ENCODE measurements at regions not wholly inside any gene's neighbourhood (a gene's known extent, or its start where the extent isn't known, plus 50 kb on each side); places are given as distances from the start of the nearest gene placed in this dataset.

DNA sequence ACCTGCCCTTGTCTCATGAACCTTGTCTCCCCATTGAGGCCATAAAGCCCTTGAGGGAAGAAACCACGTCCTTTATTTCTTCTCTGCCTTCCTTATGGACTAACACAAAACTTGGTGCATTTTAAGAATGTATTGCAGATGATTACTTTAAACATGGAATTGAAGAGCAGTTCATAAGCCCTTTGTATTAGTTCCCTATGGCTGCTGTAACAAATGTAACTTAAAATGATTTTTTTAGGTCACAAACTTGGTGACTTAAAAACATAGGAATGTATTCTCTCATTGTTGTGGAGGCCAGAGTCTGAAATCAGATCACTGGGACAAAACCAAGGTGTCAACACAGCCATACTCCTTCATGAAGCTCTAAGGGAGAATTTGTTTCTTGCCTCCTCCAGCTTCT, 185.5 kb downstream of the PHLDA1 start:
- Histone ChIP-seq H3K27me3 (ENCODE audit: control insufficient read depth, insufficient read depth) (no peaks in the 10 kb centered on the region), H3K4me3 (ENCODE audit: low read length) (no peak overlapping the region), H3K27ac (ENCODE audit: low read length) (no peak overlapping the region), H3K9me3 (ENCODE audit: control insufficient read depth, low read length) (no peaks in the 10 kb centered on the region), H3K4me1 (ENCODE audit: control insufficient read depth, insufficient read depth, low read length) (no peaks in the 10 kb centered on the region)
- DNase-seq (no peak), ATAC-seq (no peak)
- intact Hi-C loops (cut with DNase I): no loop called here
- WGBS: 96% methylated on average over 1 of the region's 1 CpG

DNA sequence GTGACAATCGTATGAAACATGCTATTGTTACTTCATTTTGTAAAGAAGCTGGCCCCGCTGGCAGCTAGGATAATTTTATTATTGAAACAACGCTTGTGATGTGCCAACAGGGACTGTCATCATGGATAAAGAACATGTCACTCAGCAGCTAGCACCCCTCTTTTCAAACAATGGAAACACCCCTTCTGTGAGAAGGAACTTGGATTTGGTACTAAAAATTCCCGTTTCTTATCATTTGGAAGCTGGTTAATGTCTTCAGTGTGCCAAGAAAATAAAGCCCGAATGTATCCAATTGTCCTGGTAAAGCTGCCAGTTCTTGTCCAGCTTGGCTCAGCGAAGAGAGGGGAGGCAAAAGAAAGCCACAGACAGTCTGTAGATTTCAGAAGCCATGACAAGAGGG, 186.6 kb downstream of the PHLDA1 start:
- WGBS: 34% methylated on average over 6 of the region's 6 CpGs
- Histone ChIP-seq H3K9me3 (ENCODE audit: control insufficient read depth, low read length) (no peaks in the 10 kb centered on the region), H3K27me3 (ENCODE audit: control insufficient read depth, insufficient read depth) (no peaks in the 10 kb centered on the region), H3K27ac (ENCODE audit: low read length) (no peak overlapping the region), H3K4me3 (ENCODE audit: low read length) (no peak overlapping the region), H3K4me1 (ENCODE audit: control insufficient read depth, insufficient read depth, low read length) (no peaks in the 10 kb centered on the region)
- intact Hi-C loops (cut with DNase I): no loop called here
- ATAC-seq: peak; percentile 41 to 77
- DNase-seq: peak in 1 of 3 donors; percentile 53

DNA sequence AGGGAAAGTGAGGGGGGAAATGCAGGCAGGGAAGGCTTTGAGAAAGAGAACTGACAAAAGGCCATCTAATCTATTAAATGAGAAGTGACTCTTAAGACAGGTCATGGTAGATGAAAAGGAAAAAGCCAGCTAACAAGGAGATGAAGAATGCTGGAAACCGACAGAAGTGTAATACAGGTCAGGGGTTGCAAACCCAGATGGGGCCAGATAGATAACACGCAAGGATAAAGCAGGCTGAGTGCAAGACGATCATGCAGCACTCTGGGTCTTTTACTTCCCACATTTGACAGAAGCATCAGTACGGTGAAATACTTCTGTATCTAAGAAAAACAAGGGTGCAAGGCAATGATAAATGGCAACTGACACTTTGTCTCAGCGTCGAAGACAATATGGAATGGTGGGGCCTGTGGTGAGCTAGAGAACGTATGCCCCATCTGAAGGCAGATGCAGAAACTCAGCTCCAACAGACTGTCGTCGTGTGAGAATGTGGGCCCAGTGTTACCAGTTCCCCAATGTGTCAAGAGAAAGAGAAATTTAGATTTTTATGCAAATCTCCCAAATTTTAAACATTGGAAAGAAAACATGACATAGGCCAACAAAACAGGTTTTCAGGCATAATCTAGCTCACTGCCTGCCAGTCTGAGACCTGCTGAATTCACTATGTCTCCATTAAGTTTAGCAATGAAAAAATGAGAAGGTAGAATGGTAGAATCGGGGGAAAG, 187.4 kb downstream of the PHLDA1 start:
- Histone ChIP-seq H3K27me3 (ENCODE audit: control insufficient read depth, insufficient read depth) (no peaks in the 10 kb centered on the region), H3K4me1 (ENCODE audit: control insufficient read depth, insufficient read depth, low read length) (no peaks in the 10 kb centered on the region), H3K4me3 (ENCODE audit: low read length) (no peak overlapping the region), H3K9me3 (ENCODE audit: control insufficient read depth, low read length) (no peaks in the 10 kb centered on the region), H3K27ac (ENCODE audit: low read length) (no peak overlapping the region)
- 72% methylated on average over 10 of the region's 10 CpGs for WGBS
- intact Hi-C loops (cut with DNase I): no loop called here
- ATAC-seq (no peak), DNase-seq (no peak)

DNA sequence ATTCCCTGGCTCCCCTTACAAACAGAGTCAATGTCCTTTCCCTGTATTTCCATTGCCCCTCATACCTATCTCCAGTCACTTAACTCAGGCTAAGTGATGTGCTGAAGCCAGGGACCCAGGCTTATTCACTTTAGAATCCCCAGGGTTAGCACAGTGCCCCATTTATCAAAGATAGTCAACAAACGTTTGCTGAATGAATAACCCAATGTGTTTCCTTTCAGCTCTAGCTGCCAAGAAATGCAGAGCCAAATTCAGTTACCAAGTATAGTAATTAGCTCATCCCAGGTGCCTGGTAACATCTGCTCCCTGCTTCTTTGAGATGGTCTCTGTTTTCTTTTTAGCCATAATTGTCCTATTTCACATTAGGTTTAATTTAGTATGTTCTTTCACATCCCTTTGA, 189.5 kb downstream of the PHLDA1 start:
- H3K27me3 ChIP-seq (ENCODE audit: control insufficient read depth, insufficient read depth): no peaks in the 10 kb centered on the region
- no peak overlapping the region for H3K27ac ChIP-seq (ENCODE audit: low read length)
- no peak for ATAC-seq
- H3K4me3 ChIP-seq (ENCODE audit: low read length): no peak overlapping the region
- H3K4me1 ChIP-seq (ENCODE audit: control insufficient read depth, insufficient read depth, low read length): no peaks in the 10 kb centered on the region
- no peaks in the 10 kb centered on the region for H3K9me3 ChIP-seq (ENCODE audit: control insufficient read depth, low read length)
- intact Hi-C loops (cut with DNase I): no loop called here
- DNase-seq: no peak
- 16% methylated on average over 1 of the region's 1 CpG for WGBS

DNA sequence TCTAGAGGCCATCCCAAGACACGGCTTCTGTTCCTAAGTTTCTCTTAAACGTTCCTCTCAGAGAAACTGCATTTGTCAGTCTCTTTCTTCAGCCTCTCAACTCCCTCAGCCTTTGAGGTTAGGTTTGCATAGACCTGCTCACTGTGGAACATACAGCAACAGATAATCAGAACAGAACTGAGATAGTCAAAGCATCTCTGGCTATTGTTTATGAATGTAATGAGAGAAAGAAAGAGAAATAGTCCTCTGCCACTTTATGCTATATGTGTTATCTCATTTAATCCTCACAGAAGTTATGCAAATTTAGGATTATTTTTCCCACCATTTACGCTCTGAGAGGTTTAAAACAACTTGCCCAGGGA, 190.6 kb downstream of the PHLDA1 start:
- H3K4me1 ChIP-seq (ENCODE audit: control insufficient read depth, insufficient read depth, low read length): no peaks in the 10 kb centered on the region
- WGBS: 95% methylated on average over 3 of the region's 3 CpGs
- intact Hi-C loops (cut with DNase I): no loop called here
- ATAC-seq (no peak), DNase-seq (no peak)
- H3K4me3 ChIP-seq (ENCODE audit: low read length): no peak overlapping the region
- no peaks in the 10 kb centered on the region for H3K9me3 ChIP-seq (ENCODE audit: control insufficient read depth, low read length)
- no peaks in the 10 kb centered on the region for H3K27me3 ChIP-seq (ENCODE audit: control insufficient read depth, insufficient read depth)
- H3K27ac ChIP-seq (ENCODE audit: low read length): no peak overlapping the region

DNA sequence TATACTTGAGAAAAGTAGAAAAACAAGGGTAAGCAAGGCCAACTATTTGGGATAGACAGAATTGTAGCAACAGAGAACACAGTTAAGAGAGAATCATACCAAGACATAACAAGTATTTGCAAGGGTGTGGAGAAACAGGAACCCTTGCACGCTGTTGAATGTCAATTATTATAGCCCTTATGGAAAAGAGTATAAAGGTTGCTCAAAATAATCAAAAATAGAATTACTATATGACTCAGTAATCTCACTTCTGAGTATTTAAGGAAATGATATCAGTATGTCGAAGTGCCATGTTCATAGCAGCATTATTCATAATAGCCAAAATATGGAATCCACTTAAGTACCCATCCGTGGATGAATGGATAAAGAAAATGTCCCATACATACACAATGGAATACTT, 193.3 kb downstream of the PHLDA1 start:
- H3K27me3 ChIP-seq (ENCODE audit: control insufficient read depth, insufficient read depth): no peaks in the 10 kb centered on the region
- H3K4me1 ChIP-seq (ENCODE audit: control insufficient read depth, insufficient read depth, low read length): no peaks in the 10 kb centered on the region
- intact Hi-C loops (cut with DNase I): no loop called here
- ATAC-seq (no peak), DNase-seq (no peak)
- H3K9me3 ChIP-seq (ENCODE audit: control insufficient read depth, low read length): no peaks in the 10 kb centered on the region
- no peak overlapping the region for H3K27ac ChIP-seq (ENCODE audit: low read length)
- 75% methylated on average over 3 of the region's 3 CpGs for WGBS
- no peak overlapping the region for H3K4me3 ChIP-seq (ENCODE audit: low read length)

DNA sequence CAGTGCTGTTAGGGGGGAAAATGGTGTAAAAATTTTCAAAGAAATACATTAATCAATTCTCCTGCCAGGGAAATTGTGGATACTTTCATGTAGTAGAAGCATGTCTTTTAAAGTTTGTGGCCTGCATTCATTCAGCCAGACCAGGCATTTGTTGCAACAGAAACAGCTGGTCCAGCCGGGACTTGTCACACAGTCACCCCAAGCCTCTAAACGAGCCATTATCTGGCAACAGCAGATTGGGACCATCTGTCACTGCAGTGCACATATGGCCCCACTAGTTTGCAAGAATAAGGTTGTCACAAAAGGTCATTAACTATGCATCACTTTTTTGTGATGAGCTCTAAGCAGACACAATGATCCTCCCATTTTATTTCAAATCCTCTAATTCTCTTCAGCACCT, 193.9 kb downstream of the PHLDA1 start:
- Histone ChIP-seq H3K4me1 (ENCODE audit: control insufficient read depth, insufficient read depth, low read length) (no peaks in the 10 kb centered on the region), H3K27ac (ENCODE audit: low read length) (no peak overlapping the region), H3K27me3 (ENCODE audit: control insufficient read depth, insufficient read depth) (no peaks in the 10 kb centered on the region), H3K4me3 (ENCODE audit: low read length) (no peak overlapping the region), H3K9me3 (ENCODE audit: control insufficient read depth, low read length) (no peaks in the 10 kb centered on the region)
- DNase-seq (peak; percentile 22 to 50 (median 37)), ATAC-seq (peak; percentile 64)
- 67% methylated on average over 2 of the region's 2 CpGs for WGBS
- intact Hi-C loops (cut with DNase I): no loop called here

DNA sequence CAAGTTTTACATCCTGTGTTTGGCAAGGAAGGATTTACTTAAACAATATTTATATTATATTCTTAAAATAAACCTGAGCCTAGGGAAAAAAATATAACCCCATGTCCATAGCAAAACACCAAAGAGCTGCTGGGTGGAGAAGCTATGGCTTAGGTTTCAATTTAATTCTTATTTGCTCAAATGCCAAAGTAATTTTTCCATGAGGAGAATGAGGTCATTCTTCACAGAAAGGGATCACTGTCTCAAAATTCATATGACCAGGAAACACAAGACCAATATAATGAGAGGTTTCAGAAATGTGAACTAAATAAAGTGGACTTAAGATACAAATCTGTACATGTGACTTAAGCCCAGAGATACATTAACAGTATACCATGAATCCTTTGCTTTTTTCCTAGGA, 195.0 kb downstream of the PHLDA1 start:
- Histone ChIP-seq H3K27ac (ENCODE audit: low read length) (no peak overlapping the region), H3K27me3 (ENCODE audit: control insufficient read depth, insufficient read depth) (no peaks in the 10 kb centered on the region), H3K9me3 (ENCODE audit: control insufficient read depth, low read length) (no peaks in the 10 kb centered on the region), H3K4me1 (ENCODE audit: control insufficient read depth, insufficient read depth, low read length) (peaks cover under 1% of the 10 kb centered on the region), H3K4me3 (ENCODE audit: low read length) (no peak overlapping the region)
- intact Hi-C loops (cut with DNase I): no loop called here
- no peak for ATAC-seq
- DNase-seq: no peak

DNA sequence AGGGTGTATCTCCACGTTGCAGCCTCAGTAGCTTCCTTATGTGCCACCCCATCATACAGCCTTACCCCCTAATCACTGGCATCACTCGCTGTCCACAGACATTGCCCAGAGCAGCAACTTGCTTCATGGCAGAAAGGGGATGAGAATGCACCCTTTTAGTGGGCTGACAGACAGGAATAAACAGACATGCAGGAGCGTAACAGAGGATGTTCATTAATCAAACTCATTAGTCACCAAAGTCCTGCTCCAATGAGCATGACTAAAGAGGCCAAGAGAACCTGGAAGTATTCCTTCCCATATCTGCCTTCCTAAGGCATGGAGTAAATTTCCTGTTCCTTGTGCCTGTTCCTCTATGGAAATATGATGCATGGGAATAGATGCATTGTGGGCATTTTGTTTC, 197.0 kb downstream of the PHLDA1 start:
- peaks cover 1% of the 10 kb centered on the region for H3K4me1 ChIP-seq (ENCODE audit: control insufficient read depth, insufficient read depth, low read length)
- ATAC-seq (no peak), DNase-seq (no peak)
- H3K9me3 ChIP-seq (ENCODE audit: control insufficient read depth, low read length): no peaks in the 10 kb centered on the region
- intact Hi-C loops (cut with DNase I): no loop called here
- H3K27me3 ChIP-seq (ENCODE audit: control insufficient read depth, insufficient read depth): no peaks in the 10 kb centered on the region
- H3K4me3 ChIP-seq (ENCODE audit: low read length): no peak overlapping the region
- H3K27ac ChIP-seq (ENCODE audit: low read length): no peak overlapping the region
- 87% methylated on average over 3 of the region's 3 CpGs for WGBS

DNA sequence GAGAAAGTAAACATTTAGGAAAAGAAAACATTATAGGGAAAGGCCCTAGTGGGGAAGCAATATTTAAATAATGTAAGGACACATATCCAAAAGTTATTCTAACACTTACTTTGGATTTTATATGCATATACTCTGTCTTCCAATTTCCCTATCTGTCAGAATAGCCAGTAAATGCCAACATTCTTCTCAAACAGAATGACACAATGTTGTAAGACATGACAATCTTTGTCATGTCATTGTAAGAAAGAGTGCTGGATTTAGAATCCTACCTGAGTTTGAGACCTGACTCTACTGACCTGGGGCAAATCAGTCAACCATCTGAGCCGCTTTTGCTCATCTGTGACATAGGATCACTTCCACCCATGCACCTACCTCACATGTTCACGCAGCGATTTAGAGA, 198.3 kb downstream of the PHLDA1 start:
- no peak for ATAC-seq
- intact Hi-C loops (cut with DNase I): no loop called here

DNA sequence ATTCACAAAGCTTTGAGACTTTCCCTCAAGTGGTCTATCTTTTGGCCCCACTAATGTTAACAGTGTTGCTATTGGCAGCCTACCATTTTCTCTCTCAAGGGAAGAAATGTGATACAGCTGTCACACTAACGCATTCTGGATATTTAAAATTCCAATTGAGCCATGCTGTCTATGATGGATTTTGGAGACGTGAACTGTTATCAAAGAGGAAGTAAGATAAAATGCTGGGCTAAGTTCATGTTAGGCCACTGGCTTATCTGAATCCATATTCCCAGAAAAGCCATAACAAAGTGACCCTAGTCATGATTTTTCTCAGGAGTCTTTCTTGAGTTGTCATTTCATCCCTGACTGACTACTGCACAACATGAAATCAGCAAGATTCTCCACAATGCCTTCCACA, 200.2 kb downstream of the PHLDA1 start:
- no peak for DNase-seq
- Histone ChIP-seq H3K27me3 (ENCODE audit: control insufficient read depth, insufficient read depth) (no peaks in the 10 kb centered on the region), H3K9me3 (ENCODE audit: control insufficient read depth, low read length) (no peaks in the 10 kb centered on the region), H3K27ac (ENCODE audit: low read length) (no peak overlapping the region), H3K4me1 (ENCODE audit: control insufficient read depth, insufficient read depth, low read length) (peaks cover 1% of the 10 kb centered on the region), H3K4me3 (ENCODE audit: low read length) (no peak overlapping the region)
- ATAC-seq: peak; percentile 75
- 14% methylated on average over 2 of the region's 2 CpGs for WGBS
- intact Hi-C loops (cut with DNase I): no loop called here

More for the DNA sequence above, 198.3 kb downstream of the PHLDA1 start:
- no peak overlapping the region for H3K27ac ChIP-seq (ENCODE audit: low read length)
- WGBS: 67% methylated on average over 3 of the region's 3 CpGs
- H3K4me3 ChIP-seq (ENCODE audit: low read length): no peak overlapping the region
- no peak for DNase-seq
- peaks cover 1% of the 10 kb centered on the region for H3K4me1 ChIP-seq (ENCODE audit: control insufficient read depth, insufficient read depth, low read length)
- H3K9me3 ChIP-seq (ENCODE audit: control insufficient read depth, low read length): no peaks in the 10 kb centered on the region
- H3K27me3 ChIP-seq (ENCODE audit: control insufficient read depth, insufficient read depth): no peaks in the 10 kb centered on the region

DNA sequence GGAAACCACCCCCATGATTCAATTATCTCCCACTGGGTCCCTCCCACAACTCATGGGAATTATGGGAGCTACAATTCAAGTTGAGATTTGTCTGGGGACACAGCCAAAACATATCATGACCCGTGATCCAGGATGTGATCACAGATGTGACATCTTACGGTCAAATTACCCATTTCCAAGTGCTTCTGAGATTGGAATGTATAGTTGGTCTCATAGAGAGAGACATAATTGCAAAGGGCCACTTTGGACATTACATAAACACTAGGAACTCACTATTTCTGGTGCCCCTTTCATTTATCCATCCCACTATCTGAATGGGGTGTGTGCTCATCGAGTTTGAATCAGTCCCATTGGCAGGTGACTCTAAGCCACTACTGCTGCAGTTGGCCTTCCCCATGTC, 204.5 kb downstream of the PHLDA1 start:
- no peaks in the 10 kb centered on the region for H3K9me3 ChIP-seq (ENCODE audit: control insufficient read depth, low read length)
- H3K4me3 ChIP-seq (ENCODE audit: low read length): no peak overlapping the region
- no peak overlapping the region for H3K27ac ChIP-seq (ENCODE audit: low read length)
- no peaks in the 10 kb centered on the region for H3K27me3 ChIP-seq (ENCODE audit: control insufficient read depth, insufficient read depth)
- 81% methylated on average over 3 of the region's 3 CpGs for WGBS
- ATAC-seq (no peak), DNase-seq (no peak)
- H3K4me1 ChIP-seq (ENCODE audit: control insufficient read depth, insufficient read depth, low read length): peaks cover 7% of the 10 kb centered on the region
- intact Hi-C loops (cut with DNase I): no loop called here

Data from right cardiac atrium (tissue), 5 donors.